ENCODE measurements at regions not wholly inside any gene's neighbourhood (a gene's known extent, or its start where the extent isn't known, plus 50 kb on each side); places are given as distances from the start of the nearest gene placed in this dataset.

DNA sequence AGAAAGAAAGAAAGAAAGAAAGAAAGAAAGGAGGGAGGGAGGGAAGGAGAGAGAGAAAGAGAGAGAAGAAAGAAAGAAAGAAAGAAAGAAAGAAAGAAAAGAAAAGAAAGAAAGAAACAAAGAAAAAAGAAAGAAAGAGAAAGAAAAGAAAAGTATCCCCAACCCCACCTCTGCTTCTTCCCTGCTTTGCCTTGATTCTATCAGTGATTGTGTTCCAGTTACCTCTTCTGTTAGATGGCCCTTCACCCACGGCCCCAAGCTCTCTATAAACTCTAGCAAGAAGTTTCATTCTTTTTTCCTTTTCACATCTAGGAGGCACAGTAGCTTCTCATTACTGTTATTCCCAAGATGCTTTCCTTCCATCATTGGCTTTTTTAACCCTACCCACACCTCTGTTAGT, 1097.5 kb upstream of the ZEB2 start:
- TF ChIP-seq, protein P1, sequence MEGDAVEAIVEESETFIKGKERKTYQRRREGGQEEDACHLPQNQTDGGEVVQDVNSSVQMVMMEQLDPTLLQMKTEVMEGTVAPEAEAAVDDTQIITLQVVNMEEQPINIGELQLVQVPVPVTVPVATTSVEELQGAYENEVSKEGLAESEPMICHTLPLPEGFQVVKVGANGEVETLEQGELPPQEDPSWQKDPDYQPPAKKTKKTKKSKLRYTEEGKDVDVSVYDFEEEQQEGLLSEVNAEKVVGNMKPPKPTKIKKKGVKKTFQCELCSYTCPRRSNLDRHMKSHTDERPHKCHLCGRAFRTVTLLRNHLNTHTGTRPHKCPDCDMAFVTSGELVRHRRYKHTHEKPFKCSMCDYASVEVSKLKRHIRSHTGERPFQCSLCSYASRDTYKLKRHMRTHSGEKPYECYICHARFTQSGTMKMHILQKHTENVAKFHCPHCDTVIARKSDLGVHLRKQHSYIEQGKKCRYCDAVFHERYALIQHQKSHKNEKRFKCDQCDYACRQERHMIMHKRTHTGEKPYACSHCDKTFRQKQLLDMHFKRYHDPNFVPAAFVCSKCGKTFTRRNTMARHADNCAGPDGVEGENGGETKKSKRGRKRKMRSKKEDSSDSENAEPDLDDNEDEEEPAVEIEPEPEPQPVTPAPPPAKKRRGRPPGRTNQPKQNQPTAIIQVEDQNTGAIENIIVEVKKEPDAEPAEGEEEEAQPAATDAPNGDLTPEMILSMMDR (IDR thresholded peaks at IDR 0.05) = no peak
- TF ChIP-seq POLR2A (IDR thresholded peaks at IDR 0.05) = no peak

All from testis (tissue), 2 donors.